Breast epithelium (tissue), 3 donors: ENCODE measurements at regions not wholly inside any gene's neighbourhood (a gene's known extent, or its start where the extent isn't known, plus 50 kb on each side); places are given as distances from the start of the nearest gene placed in this dataset.

Experiments
- POLR2A ChIP-seq: fragments of 450-650 bp; IDR thresholded peaks from one replicate; pipeline ENCODE4 v1.6.1; 2016; ENCODE audit warnings: antibody characterized with exemption, mild to moderate bottlenecking, moderate library complexity
- TF ChIP-seq, protein P1 (sequence below), 3 donors: fragments of 450-650 bp; IDR thresholded peaks; one replicate each; pipeline ENCODE4 v1.5.1; 2016 to 2017; ENCODE audit warnings: antibody characterized with exemption in 3 of 3, mild to moderate bottlenecking in 3 of 3, moderate library complexity in 3 of 3

- TF ChIP-seq, protein P1, sequence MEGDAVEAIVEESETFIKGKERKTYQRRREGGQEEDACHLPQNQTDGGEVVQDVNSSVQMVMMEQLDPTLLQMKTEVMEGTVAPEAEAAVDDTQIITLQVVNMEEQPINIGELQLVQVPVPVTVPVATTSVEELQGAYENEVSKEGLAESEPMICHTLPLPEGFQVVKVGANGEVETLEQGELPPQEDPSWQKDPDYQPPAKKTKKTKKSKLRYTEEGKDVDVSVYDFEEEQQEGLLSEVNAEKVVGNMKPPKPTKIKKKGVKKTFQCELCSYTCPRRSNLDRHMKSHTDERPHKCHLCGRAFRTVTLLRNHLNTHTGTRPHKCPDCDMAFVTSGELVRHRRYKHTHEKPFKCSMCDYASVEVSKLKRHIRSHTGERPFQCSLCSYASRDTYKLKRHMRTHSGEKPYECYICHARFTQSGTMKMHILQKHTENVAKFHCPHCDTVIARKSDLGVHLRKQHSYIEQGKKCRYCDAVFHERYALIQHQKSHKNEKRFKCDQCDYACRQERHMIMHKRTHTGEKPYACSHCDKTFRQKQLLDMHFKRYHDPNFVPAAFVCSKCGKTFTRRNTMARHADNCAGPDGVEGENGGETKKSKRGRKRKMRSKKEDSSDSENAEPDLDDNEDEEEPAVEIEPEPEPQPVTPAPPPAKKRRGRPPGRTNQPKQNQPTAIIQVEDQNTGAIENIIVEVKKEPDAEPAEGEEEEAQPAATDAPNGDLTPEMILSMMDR (IDR thresholded peaks at IDR 0.05) = no peak
- TF ChIP-seq POLR2A = no peak
Measured at GRCh38 chr22:49626361-49627216, 201.1 kb downstream of the BRD1 start.
